Left colon (tissue), 2 donors: ENCODE measurements at regions not wholly inside any gene's neighbourhood (a gene's known extent, or its start where the extent isn't known, plus 50 kb on each side); places are given as distances from the start of the nearest gene placed in this dataset.

Experiments
- ATAC-seq: fragments of 200-7000 bp; cut with Tn5 transposase; one replicate; pipeline ENCODE4 v1.9.1; 2020; ENCODE audit warnings: mild to moderate bottlenecking, moderate library complexity
- DNase-seq, 2 donors: peaks; one replicate each; pipeline ENCODE4 v3.0.0-alpha.2; 2020
- intact Hi-C, 2 donors: fragments of 100-400 bp; cut with DNase I in 1 of 2; cut with micrococcal nuclease in 1 of 2; formaldehyde crosslinking; loops; one replicate each; pipeline versions ENCODE4 v1.11.2 to v1.14.0; 2022; cut with DNase I, micrococcal nuclease
- donor health status: DM: no; HTN: no; CAD: no.
- donor health status: DM: yes; HTN: yes; CAD: no.

DNA sequence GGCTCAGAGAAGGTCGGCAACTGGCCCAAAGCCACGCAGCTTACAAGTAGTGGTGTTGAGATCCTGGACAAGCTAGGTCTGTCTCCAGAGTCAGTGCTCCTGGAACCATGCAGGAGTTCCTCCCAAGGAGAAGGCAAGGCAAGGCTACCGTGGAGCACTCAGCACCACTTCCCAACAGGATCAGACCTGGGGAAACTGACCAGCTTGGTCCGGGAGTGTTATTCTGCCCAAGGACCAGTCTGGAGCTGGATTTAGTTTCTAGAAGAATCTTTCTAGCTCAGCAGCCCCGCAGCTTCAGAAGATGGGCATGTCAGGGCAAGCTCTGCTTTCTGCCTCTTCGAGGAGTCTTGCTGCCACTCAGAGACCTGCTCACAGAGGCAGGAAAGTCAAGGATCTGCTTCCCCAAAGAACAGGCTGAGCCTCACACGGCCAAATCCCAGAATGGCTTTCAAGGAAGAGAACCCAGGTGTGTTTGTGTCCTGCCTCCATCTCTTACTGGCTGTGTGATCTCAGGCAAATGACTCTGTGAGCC is 302.8 kb downstream of the MATN1 start:
- no peak for DNase-seq
- intact Hi-C loops = no loop called here
- ATAC-seq = no peak

DNA sequence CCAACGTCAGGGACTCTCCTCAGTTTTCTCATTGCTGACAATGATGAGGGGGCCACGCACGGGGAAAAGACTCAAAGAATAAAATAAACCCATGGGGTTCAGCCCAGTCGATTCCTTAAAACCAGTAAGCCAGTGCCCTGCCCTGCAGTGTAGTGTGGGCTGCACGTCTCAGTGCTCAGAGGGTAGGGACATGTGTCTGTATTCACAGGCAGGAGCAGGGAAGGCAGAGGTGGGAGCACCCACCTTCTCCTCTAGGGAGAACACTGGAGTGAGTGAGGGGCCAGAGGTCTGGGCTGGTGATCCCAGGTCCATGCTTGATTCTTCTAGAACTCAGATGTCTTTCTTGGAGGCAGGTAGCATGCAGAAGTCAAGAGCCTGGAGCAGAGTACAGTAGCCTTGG is 303.6 kb downstream of the MATN1 start:
- no peak for ATAC-seq
- intact Hi-C loops = no loop called here
- no peak for DNase-seq

- DNase-seq = no peak
- intact Hi-C loops = no loop called here
- no peak for ATAC-seq
Measured at GRCh38 chr1:30418939-30419720, 304.3 kb downstream of the MATN1 start.

DNA sequence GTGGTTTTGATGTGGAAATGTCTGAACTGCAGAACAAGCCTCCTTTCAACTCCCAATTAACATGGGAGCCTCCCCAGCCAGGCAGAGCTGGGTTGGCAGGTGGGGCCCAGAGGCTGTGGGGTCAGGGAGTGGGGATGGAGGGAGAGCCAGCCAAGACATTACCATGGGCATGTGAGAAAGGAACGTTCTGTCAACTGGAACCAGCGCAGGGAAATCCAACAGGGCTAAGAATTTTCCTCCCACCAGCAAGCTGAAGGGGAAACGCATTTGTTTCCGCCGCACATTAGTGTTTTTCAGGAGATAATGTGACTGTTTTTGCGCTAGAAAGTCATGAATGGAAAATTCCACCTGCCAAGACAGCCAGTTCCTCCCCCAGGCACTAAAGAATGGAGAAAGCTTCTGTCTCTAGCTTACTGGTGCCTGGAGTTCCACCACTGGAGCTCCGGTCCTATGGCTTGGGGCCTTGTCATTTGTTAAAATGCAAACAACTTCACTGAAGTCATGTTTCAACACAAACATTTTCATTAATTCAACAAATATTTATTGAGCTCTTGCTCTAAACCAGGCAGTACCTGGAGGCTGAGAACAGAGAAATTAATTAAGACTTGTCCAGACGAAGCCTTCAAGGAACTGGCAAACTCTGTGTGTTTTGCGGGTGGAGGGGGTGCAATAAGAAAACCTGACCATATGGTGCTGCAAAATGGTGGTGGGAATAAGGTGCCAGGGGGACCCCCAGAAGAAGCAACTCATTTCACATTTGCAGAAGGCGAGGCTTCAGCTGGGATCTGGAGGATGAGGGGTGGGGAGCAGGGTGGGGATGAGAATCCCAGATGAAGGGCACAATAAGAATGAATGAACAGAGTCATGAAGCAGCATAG is 305.1 kb downstream of the MATN1 start:
- DNase-seq (no peak), ATAC-seq (no peak)
- intact Hi-C loops = no loop called here

DNA sequence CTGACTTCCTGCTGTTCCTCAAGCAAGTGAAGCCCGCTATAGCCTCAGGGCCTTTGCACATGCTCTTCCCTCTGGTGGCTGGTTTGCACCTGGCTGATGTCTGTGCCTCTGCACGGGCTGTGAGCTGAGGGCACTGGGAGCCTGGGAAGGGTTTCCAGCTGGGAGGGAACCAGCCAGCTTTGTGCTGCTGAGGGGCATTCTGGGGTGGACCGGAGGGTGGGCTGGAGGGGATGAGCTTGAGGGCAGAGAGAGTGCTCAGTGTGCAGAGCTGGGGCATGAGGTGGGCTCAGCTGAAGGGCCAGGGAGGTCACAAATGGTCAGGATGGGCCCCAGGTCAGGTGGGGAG is 305.7 kb downstream of the MATN1 start:
- DNase-seq (no peak), ATAC-seq (no peak)
- intact Hi-C loops = no loop called here

- intact Hi-C loops = no loop called here
- no peak for DNase-seq
- ATAC-seq = no peak
Measured at GRCh38 chr1:30417001-30417700, 306.2 kb downstream of the MATN1 start.

DNA sequence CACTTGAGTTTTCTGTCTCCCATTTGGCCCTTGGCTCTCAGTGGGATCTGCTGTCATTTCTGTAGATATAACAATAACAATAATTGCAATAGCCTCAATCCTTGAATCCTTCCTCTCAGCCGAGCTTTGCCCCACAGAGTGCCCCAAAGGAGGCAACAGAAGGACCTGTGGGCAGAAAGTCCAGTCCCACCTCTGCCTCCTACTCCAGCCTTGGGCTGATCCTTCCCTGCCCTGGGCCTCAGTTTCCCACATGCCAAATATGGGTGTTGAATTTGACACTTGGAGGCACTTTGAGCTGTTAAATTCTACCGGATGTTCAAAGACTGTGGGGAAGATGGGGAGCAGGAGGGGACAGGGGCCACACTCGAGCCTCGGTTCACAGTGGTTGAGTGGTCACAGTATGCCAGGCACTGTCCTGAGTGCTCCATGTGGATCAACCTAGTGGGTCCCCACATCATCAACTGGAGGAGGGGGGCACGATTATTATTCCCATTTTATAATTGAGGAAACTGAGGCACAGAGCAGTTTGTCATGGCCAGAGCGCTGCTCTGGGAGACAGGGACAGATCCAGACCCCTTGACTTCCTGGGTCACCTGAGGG is 307.1 kb downstream of the MATN1 start:
- intact Hi-C loops = no loop called here
- ATAC-seq (no peak), DNase-seq (no peak)

GRCh38 chr1:30415171-30415940 is 308.0 kb downstream of the MATN1 start:
- DNase-seq = no peak
- no peak for ATAC-seq
- intact Hi-C loops = no loop called here

DNA sequence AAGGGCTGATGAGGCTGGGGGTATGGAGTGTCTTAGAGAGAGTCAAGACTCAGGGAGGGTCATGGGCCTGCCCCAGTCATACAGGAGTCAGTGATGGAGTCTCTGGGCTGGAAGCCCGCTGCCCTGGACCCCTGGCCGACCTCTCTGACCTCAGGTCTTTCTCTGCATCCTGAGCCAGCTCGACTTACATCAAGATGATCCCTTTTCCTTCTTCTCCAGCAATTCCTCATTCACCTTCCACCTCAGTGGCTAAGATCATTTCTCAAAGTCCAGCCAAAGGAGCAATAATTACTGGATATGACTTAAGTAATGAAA is 308.6 kb downstream of the MATN1 start:
- intact Hi-C loops = no loop called here
- ATAC-seq (no peak), DNase-seq (no peak)

- DNase-seq (no peak), ATAC-seq (no peak)
- intact Hi-C loops = no loop called here
Measured at GRCh38 chr1:30414086-30414850, 309.1 kb downstream of the MATN1 start.

DNA sequence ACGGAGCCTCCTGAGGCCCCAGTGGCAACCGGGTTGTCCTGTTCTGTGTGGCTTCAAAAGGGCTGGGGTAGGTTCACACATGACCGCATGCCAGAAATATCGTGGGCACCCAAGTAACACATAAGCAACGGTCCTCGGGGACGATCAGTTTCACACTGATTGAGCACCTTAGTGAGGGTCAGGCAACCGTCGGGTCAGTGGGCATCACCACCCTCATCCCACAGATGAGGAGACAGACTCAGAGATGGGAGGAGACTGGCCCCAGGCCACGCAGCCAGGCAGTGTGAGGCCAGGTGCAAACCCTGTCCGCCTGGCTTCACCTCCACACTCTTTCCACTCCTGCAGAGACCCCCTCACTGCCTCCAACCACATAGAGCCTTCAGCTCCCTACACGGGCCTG is 309.8 kb downstream of the MATN1 start:
- ATAC-seq = no peak
- intact Hi-C loops = no loop called here
- no peak for DNase-seq

- DNase-seq (no peak), ATAC-seq (no peak)
Measured at GRCh38 chr1:30413111-30413440, 310.3 kb downstream of the MATN1 start.

DNA sequence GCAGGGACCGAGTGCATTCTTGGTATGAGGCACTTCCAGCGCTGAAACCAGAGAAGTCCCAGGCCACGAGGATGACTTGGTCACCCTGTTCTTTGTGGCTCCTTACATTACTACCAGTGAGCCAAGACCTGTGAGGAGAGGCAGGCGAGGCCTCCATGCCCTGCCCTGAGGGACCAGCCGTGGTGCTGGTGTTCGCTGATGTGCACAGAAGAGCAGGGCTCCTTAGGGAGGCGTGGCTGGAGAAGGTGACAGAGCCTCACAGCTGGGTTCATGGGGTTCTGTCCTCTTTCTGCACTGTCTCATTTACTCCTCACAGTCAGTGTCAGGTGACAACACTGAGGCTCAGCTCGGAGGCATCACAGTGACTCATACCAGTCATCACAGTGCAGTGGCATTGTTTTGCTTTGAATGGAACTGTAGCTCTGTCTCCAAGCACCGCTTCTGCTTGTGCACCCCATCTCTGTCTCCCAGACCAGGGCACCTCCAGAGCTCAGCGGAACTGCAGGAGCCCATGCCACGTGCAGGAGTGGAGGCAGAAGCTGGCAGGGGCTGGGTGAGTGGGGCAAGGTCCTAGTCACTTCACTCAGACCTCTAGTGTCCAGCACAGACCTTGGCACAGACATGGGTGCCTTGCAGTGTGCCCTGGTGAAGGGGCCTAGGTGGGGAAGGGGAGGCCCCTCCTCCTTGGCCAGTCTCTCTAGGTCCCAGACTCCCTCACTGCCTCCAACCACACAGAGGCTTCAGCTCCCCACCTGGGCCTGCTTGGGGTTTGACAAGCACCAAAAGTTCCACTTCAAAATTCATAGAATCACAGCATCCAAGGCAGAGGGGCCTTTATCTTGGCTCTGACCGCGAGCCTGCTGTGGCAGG is 310.9 kb downstream of the MATN1 start:
- intact Hi-C loops = no loop called here
- no peak for DNase-seq
- no peak for ATAC-seq

More at GRCh38 chr1:30413111-30413440, 310.3 kb downstream of the MATN1 start:
- intact Hi-C loops = no loop called here

- intact Hi-C loops = no loop called here
- DNase-seq (no peak), ATAC-seq (no peak)
Measured at GRCh38 chr1:30411206-30411605, 312.2 kb downstream of the MATN1 start.

GRCh38 chr1:30410153-30410851 is 313.1 kb downstream of the MATN1 start:
- no peak for ATAC-seq
- DNase-seq = no peak
- intact Hi-C loops = no loop called here

- intact Hi-C loops = no loop called here
- ATAC-seq (no peak), DNase-seq (no peak)
Measured at GRCh38 chr1:30409476-30410152, 313.8 kb downstream of the MATN1 start.
